Forelimb muscle (tissue), 1 donor: ENCODE measurements at regions not wholly inside any gene's neighbourhood (a gene's known extent, or its start where the extent isn't known, plus 50 kb on each side); places are given as distances from the start of the nearest gene placed in this dataset.
"Not testable (repeated sequence)": the region's sequence is repeated elsewhere in the genome, so short reads cannot be mapped to it uniquely, and the experiment has no call there.

Source experiments
- DNase-seq: peaks from one replicate; pipeline ENCODE4 v3.0.0-alpha.2; 2013; ENCODE audit warnings: low read depth

GRCh38 chr16:6856578-6856977 is 476.1 kb upstream of the RBFOX1 start:
- no peak for DNase-seq

- no peak for DNase-seq
Observed at GRCh38 chr16:6853565-6853964, 479.1 kb upstream of the RBFOX1 start.

- no peak for DNase-seq
Observed at GRCh38 chr16:6852643-6853225, 479.9 kb upstream of the RBFOX1 start.

GRCh38 chr16:6846452-6846851 is 486.2 kb upstream of the RBFOX1 start:
- DNase-seq, result no peak

- DNase-seq, result no peak
Observed at GRCh38 chr16:6841392-6841791, 491.3 kb upstream of the RBFOX1 start.

GRCh38 chr16:6837722-6838121 is 494.9 kb upstream of the RBFOX1 start:
- DNase-seq, result no peak

- DNase-seq, result no peak
Observed at GRCh38 chr16:6836766-6837165, 495.9 kb upstream of the RBFOX1 start.

- no peak for DNase-seq
Observed at GRCh38 chr16:6835941-6836340, 496.7 kb upstream of the RBFOX1 start.

- DNase-seq, result no peak
Observed at GRCh38 chr16:6835516-6835915, 497.1 kb upstream of the RBFOX1 start.

- no peak for DNase-seq
Observed at GRCh38 chr16:6828690-6829089, 504.0 kb upstream of the RBFOX1 start.

- no peak for DNase-seq
Observed at GRCh38 chr16:6827931-6828330, 504.7 kb upstream of the RBFOX1 start.

GRCh38 chr16:6827267-6827666 is 505.4 kb upstream of the RBFOX1 start:
- DNase-seq, result peak; percentile 2

GRCh38 chr16:6822041-6822440 is 510.6 kb upstream of the RBFOX1 start:
- DNase-seq, result no peak

- DNase-seq, result no peak
Observed at GRCh38 chr16:6804461-6804860, 528.2 kb upstream of the RBFOX1 start.

GRCh38 chr16:6803176-6803575 is 529.5 kb upstream of the RBFOX1 start:
- DNase-seq, result no peak

GRCh38 chr16:6797223-6797622 is 535.4 kb upstream of the RBFOX1 start:
- no peak for DNase-seq

GRCh38 chr16:6777624-6778023 is 555.0 kb upstream of the RBFOX1 start:
- no peak for DNase-seq

GRCh38 chr16:6775712-6776111 is 556.9 kb upstream of the RBFOX1 start:
- DNase-seq, result no peak

GRCh38 chr16:6771956-6772355 is 560.7 kb upstream of the RBFOX1 start:
- DNase-seq, result no peak

- no peak for DNase-seq
Observed at GRCh38 chr16:6753553-6753952, 579.1 kb upstream of the RBFOX1 start.

- DNase-seq, result no peak
Observed at GRCh38 chr16:6751191-6751590, 581.5 kb upstream of the RBFOX1 start.

- no peak for DNase-seq
Observed at GRCh38 chr16:6749698-6750097, 582.9 kb upstream of the RBFOX1 start.

- not testable (repeated sequence) for DNase-seq
Observed at GRCh38 chr16:6736302-6736701, 596.3 kb upstream of the RBFOX1 start.

GRCh38 chr16:6735631-6736030 is 597.0 kb upstream of the RBFOX1 start:
- no peak for DNase-seq
